GM19324 (cell line): ENCODE measurements at regions not wholly inside any gene's neighbourhood (a gene's known extent, or its start where the extent isn't known, plus 50 kb on each side); places are given as distances from the start of the nearest gene placed in this dataset.

Experiments used
- ATAC-seq: cut with Tn5 transposase; IDR thresholded peaks from one replicate; pipeline ENCODE4 v1.9.1; 2021; ENCODE audit warnings: mild to moderate bottlenecking, moderate library complexity; ENCODE audit not compliant: unreplicated experiment, low FRiP score

DNA sequence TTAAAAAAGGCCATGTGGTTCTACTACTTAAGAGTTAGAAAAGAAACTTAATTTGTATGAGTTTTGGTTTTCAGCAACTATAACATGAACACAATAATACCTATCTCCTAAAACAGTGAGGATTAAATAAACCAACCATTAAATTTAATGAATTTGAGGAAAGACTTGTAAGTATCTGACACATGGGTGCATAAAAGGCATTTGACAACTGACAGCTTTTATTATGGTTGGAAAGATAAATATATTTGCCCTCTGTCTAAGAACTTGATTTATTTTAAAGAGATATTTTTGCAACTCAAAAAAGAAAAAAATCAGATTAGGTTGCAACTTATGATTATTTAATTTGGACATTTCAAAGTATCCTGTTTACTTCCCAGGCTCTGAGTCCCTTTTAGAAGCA, 217.9 kb upstream of the EEA1 start:
- no peak for ATAC-seq

DNA sequence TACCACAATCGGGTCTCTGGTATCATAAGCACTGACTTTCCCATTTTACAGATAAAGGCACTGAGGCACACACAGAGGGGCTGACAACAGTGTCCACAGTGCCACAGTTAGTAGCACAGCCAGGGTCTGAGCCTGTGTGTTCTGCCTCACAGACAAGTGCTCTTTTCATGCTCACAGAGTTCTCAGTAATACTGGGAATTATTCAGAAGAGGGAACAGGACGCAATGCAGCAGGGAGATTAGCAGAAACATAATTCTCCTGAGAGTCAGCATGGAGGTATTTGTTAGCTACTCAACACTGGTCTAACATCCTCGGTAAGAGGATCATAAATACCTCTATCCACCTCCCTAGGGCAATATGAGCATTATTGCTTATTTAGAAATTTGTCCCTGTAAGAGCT, 219.3 kb upstream of the EEA1 start:
- no peak for ATAC-seq

DNA sequence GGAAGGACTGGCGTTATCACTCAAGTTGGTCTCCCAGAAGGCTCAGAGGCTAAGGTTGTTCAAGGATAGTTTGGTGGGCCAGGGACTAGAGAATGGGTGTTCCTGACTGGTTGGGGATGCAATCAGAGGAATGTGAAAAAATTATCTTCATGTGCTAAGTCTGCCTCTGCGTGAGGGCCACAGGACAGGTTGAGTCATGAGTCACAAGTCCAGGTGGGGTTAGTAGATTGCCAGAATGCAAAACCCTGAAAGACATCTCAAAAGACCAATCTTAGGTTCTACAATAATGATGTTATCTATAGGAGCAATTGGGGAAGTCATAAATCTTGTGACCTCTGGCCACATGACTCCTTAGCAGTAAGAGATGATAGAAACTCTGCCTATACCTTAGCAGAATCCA, 220.1 kb upstream of the EEA1 start:
- ATAC-seq, result no peak

DNA sequence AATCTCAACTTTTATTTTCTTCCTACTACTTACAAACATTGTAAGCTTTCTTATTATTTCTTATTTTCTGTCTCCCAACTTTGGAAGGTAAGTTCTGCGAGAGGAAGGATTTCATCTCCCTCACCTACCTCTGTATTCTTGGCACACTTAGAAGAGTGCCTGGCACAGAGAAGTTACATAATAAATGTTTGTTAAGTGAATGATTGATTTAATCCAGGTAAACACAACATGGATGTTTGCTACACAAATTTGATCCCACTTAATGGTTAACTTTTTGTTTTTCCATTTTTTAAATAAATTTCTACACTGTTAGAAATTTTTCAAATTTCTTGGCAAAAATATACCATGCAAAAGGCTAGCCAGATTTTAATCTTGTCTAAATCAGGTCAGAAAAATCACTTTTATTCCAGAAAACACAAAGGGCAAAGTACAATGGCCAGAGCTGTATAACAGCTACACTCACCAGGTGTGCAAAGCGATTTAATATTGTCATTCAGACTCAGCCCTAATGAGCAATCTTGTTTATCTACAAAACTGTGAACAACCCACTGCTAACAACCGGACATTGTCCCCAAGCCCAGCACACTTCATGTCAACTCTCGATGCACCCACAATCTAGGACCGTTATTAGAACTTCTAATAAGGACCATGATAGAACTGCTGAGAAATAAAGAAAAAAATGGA, 222.1 kb upstream of the EEA1 start:
- no peak for ATAC-seq

DNA sequence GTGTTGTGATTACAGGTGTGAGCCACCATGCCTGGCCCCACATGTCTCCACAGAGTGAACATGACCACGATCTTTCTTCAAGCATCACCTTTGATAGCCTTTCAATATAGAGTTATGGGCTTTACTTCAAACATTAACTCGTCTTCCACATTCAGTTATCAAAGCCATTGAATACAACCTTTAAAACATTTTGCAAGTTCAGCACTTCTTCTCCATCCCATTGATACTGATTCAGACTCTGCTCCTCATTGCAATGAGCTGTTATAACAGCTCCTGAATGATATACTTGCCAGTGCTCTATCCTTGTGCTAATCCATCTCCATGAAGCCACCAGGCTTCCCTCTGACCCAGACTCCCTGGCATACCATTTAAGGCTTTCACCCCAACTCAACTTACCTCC, 223.5 kb upstream of the EEA1 start:
- ATAC-seq, result no peak

DNA sequence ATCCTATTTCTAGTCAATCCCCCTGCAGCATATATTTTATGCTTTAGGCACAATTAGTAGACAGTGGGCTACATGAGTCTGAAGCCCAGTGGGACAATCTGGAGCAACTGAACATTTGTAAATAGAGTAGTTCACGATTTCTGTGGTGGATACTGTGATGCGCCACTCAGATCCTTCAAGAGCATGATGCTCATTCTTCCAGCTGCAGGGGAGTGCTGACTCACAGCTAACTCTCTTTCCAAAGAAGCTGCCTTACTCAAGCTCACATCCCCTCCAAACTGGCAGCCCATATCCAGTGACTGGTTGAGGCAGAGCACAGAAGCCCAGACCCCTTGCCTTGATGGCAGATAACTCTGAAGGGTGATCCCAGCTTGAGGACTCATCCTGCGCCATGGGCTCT, 224.2 kb upstream of the EEA1 start:
- no peak for ATAC-seq

DNA sequence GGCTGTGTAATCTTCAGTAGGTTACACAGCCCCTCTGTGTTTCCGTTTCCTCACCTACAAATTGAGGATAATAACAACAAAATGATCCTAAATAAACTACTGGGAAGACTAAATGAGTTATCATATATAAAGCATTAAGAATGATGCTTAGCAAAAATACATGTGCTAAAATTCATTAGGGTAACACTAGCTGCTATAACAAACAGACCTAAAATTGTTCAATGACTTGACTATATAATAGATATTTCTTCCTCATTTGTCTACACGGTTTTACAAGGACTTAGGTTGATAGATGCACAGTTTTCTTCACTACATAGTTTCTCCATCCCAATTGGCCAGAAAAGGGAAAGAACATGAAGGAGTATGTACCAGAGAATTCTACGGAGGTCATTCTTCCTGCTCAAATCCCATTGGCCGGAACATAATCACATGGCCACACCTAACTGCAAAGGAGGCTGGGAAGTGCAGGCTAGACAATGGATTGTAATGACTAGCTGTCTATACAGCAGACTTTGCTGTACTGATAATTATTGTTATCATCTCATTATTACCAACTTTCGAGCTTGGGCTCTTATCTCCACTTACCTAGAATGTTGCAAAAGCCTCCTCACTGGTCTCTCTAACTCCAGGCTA, 223.5 kb upstream of the NUDT4 start:
- no peak for ATAC-seq

DNA sequence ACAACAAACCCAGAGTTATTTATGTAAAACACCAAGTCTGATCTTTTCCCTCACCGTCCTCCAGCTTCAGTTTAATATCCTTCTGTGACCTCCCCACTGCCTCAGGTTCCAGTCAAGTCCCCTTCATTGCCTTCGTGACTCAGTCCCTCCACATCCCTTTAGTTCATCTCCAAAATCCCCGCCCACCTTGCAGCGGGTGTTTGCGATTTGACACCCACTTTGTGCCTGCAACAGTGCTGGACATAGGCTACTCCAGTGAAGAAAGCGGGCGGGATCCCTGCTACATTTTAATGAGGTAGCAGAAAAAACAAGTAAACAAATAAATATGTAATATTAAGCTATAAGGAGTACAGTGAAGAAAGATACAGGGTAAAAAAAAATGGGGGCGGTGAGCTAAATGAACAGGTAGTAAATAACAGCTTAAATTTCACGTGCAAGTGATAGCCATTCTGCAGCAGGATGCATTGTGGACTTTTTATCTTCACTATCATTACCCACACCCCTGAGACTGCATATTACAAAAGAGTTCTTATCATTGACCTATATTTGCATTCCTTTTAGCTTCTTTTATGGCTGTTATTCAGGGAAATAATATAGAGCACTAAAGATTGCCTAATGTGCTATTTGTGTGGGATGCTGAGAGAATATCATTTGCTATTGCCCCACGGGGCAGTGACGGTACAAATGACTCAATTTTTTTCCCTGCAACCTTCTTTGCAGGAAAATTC, 222.8 kb upstream of the NUDT4 start:
- no peak for ATAC-seq

DNA sequence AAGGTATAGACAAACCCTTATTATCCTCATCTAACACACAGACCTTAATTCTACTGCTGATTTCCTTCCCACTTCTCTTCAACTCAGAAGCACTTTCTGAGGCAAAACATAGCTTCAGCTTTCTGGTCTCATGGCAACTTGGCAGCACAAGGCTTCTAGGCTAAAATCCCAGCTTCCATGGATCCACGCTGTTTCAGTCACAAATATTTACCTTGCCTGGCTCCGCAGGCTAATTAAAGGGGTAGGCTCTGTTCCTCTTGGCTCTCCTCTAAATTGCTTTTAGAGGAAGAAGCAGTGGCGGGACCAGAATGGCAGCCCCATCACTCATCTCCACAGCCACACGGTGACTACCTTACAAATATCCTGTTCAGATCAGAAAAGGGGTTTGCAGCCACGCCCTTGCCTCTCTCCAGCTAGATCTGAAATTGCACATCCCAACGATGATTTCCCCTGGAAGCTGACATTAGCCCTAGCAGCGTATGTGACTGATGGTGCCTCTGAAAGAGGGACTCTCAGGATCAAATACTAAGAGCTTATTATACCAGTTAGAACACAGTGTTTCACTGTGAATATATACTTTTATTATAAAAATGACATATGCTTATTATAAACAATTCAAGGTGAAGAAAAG, 221.5 kb upstream of the NUDT4 start:
- ATAC-seq, result no peak

DNA sequence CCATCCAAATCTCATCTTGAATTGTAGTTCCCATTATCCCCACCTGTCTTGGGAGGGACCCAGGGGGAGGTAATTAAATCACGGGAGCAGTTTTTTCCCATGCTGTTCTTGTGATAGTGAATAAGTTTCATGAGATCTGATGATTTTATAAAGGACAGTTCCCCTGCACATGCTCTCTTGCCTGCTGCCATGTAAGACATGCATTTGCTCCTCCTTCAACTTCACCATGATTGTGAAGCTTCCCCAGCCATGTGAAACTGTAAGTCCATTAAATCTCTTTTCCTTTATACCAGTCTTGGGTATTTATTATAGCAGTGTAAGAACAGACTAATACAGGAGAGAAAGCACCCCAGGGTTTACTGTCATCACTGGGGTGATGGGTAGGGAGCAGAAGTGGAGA, 220.4 kb upstream of the NUDT4 start:
- no peak for ATAC-seq

DNA sequence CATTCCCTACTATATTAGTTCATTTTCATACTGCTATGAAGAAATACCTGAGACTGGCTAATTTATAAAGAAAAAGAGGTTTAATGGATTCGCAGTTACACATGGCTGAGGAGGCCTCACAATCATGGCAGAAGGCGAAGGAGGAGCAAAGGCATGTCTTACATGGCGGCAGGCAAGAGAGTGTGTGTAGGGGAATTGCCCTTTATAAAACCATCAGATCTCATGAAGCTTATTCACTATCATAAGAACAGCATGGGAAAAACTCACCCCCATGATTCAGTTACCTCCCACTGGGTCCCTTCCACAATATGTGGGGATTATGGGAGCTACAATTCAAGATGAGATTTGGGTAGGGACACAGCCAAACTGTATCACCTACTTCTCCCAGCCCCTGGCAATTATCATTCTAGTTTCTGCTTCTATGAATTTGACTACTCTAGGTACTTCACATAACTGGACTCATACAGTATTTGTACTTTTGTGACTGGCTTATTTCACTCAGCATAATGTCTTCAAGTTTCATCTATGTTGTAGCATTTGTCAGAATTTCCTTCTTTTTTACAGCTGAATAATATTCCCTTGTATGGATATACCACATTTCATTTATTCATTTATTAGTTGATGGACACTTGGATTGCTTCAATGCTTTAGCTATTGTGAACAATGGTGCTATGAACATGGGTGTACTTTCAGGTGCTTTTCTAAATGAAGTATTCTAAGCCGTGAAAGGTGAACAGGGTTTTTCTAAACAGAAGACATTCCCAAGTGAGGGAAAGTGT, 219.5 kb upstream of the NUDT4 start:
- ATAC-seq, result no peak

DNA sequence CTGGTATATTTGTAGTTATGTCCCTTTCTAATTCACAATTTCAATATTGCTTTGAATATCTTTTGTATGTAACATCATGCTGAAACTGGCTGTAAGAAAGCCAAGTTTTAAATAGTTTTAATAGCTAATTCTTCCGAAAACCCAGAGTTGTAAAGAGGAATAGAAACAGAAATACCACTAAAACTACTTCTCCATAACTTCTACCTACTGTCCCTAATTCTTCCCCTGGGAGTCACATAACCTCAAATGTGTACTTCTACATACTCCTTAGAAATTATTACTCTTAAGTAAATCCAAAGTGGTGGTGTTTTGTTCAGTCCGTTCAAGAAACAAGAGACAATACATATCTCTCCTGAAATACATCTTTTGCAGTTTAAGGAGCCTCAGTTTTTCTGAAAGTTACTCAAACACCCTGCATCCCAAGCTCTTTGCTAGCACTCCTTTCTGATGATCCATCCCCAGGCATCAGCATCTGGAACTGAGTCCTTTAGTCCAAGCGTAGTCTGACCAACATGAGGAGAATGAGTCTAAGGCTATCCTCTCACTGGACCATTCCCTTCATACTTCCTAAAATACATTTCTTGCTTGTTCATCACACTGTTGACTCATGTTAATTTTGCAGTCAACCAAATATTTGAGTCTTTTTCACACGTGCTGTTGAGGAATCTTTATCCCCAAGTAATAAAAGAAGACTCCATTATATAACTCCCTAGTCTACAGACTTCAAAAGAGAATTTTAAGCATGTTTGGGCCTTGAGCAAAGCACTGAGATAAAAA, 214.3 kb upstream of the NUDT4 start:
- ATAC-seq, result no peak

DNA sequence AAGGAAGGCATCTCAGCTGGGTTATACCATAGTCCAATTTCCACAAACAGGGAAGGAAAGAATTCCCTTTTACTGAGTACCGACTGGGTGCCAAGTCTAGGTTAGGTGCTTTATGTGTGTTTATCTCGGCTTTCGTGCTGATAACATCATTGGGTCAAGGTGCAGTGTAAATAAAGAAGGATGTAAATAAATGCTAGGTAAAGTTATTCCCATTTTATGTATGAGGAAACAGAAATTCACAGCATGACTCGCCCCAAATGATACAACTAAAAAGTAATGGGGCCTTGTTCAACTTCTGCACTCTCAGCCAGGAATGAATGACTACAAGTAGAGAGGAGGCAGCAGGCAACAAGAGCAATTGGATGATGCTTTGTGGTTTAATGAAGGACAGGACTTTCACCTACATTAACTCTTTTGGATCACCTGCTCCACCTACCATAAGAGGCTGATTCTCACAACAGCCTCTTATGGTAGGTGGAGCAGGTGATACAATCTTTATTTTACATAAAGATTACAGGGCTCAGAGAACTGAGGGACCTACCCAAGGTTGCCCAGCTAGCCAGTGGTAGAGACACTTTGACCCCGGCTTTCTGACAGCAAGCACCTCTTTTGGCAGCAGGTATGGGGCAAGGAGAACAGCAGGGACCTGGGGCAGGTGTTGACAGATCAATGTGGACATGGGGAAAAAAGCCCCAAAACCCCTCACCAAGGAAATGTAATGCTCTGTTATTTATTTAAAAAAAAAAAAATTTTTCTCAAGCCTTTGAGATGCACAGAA, 213.4 kb upstream of the NUDT4 start:
- ATAC-seq, result no peak

DNA sequence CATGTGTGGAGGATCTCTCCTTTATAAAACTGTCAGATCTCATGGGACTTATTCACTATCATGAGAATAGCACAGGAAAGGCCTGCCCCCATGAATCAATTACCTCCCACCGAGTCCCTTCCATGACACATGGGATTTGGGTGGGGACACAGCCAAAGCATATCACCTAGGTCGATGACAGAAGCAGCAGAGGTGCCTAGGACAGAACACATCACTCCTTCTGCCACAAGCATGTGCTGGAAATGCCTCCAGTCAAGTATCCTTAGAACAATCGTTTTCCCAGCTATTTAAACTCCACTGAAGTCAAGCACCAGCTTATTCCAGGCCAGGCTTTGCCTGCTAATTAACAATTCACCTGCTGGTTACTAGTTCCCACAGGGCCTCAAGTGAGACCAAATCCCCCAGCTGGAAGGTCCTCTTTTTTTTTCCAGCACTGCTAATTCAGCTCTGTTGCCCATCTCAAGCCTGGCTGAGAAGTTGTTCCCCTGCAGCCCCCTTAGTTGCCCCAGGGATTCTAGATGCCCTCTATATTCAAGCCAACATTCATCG, 212.3 kb upstream of the NUDT4 start:
- ATAC-seq, result no peak

DNA sequence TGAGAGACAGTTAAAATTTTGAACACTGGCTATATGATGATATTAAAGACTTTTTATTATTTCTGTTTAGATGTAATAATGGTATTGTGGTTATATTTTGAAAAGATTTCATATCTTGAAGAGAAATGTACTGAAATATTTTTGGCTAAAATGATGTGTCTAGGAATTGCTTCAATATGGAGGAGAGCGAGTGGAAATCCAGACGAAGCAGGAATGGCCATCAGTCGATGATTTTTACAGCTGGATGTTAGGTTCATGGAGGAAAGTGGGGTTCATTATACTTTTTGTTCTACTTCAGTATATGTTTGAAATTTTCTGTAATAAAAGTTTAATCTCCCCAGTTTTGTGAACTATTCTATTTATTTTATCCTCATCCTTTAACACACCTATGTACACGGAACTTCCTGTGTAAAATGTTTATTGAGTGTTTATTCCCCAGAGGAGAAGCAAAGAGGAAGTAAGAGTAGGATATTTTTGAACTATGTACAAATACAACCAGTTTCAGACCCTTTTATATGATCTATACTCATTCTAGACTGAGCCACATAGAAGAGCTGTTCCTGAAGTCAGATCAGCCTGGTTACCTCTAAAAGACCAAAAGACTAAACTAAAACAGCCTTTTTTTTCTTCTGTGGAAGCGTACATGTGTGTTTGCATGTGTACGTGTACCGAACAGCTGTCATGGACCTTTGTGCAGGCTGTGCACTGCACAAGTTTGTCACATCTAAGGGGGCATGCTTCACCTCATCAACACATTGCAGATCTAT, 211.0 kb upstream of the NUDT4 start:
- peak; percentile 64 for ATAC-seq

DNA sequence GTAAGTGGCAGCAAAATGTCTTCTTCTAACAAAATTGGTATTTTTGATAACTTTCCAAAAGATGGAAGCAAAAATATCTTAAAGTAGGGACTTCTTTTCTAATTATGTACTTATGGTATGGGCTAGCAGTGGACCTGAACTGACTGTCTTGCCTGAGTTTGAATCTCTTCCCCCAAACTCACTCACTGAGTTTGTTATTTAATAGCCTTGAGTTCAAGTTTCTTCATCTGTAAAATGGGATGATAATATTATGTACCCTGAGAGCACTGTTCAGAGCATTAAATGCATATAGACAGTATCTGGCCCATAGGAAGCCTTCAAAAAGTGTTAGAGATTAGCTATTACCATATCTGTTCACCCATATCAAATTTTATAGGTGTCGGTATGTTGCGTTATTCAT, 210.4 kb upstream of the NUDT4 start:
- ATAC-seq, result no peak

DNA sequence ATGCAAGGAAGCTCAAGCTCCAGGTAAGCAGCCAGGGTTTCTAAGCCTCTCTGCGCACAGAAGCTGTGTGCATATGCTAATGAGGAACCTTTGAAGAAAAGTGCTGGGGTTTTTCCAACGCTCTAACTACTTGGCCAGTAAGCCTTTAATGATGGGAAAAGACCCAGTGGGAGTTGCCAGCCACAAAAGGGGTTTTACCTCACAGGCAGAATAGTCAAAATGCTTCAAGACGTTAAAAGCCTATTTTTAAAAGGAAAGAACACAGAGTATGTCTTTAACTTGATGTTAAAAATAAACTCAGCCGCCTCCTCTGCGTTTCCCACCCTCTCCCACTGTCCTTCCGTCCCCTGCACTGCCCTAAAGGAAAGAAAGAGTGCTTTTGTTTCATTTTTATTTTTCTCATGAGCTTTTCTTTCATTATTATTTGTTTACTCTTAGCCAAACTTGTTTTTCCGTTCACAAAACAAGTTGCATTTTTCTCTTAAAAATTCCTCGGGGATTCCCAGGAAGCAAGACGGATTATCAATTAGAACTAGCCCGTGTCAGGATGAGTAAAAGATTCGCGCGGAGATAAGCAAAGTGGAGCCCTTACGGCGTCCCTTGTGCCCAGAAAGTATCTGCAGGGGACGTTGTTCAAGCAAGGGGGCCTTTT, 209.8 kb upstream of the NUDT4 start:
- ATAC-seq, result peak; percentile 45

DNA sequence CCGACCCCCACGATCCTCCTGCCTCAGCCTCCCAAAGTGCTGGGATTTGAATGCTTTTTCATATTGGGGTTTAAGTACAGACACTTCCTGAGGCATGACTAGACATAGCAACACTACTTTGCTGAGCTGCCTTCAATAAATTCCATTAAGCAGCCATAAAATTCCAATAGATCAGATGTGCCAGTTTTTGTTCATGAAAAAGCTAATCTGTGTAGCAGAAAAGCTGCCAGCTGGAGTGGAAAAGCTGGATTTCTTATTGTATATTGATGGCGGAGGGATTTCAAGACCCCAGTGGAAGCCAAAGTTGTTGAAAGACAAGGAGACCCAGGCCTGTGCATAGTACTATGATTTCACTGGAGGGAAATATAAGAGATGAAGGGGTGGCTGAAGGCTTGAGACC, 209.0 kb upstream of the NUDT4 start:
- ATAC-seq, result no peak
